WTC11 (cell line): ENCODE measurements at regions not wholly inside any gene's neighbourhood (a gene's known extent, or its start where the extent isn't known, plus 50 kb on each side); places are given as distances from the start of the nearest gene placed in this dataset.

Experiments
- ATAC-seq: fragments of 200-7000 bp; cut with Tn5 transposase; 2 replicates; pipeline ENCODE4 v1.10.0; 2021; ENCODE audit warnings: mild to moderate bottlenecking, moderate library complexity
- CTCF ChIA-PET: fragments of 300-600 bp; sonication (Branson Sonifier 250); formaldehyde crosslinking; loops from one replicate; lab custom pipeline; 2021; ENCODE audit warnings: antibody characterized with exemption; lab: Charles Lee
- POLR2A ChIA-PET: fragments of 350-600 bp; sonication (Branson Sonifier 250); formaldehyde crosslinking; loops from one replicate; lab custom pipeline; 2021; ENCODE audit warnings: antibody characterized with exemption; lab: Charles Lee
- DNase-seq: peaks from one replicate; pipeline ENCODE4 v3.0.0; 2021; ENCODE audit warnings: low spot score
- H3K27ac Mint-ChIP-seq: 2 replicates; pipeline ENCODE4 v1.8.0; 2021; ENCODE audit warnings: mixed read lengths
- H3K27me3 Mint-ChIP-seq: 2 replicates; pipeline ENCODE4 v1.8.0; 2021; ENCODE audit warnings: low read depth, mild to moderate bottlenecking, moderate library complexity, mixed read lengths
- H3K36me3 Mint-ChIP-seq: 2 replicates; pipeline ENCODE4 v1.8.0; 2021; ENCODE audit warnings: mixed read lengths
- H3K4me1 Mint-ChIP-seq: 2 replicates; pipeline ENCODE4 v1.8.0; 2022; ENCODE audit warnings: mixed read lengths
- H3K4me3 Mint-ChIP-seq: 2 replicates; pipeline ENCODE4 v1.8.0; 2021; ENCODE audit warnings: mild to moderate bottlenecking, moderate library complexity, mixed read lengths
- H3K9me3 Mint-ChIP-seq: 2 replicates; pipeline ENCODE4 v1.8.0; 2021; ENCODE audit warnings: mixed read lengths
- ATF3 ChIP-seq: sonication (generic); formaldehyde crosslinking; conservative IDR thresholded peaks from 2 replicates; pipeline ENCODE4 v1.8.1; 2022; ENCODE audit warnings: mild to moderate bottlenecking, missing genetic modification reagents
- CBFB ChIP-seq: sonication (generic); formaldehyde crosslinking; IDR thresholded peaks from 2 replicates; pipeline ENCODE4 v1.8.1; 2022; ENCODE audit warnings: mild to moderate bottlenecking, low read depth, missing genetic modification reagents
- CDX4 ChIP-seq: fragments of 250-450 bp; sonication (Bioruptor Pico); IDR thresholded peaks from 2 replicates; pipeline ENCODE4 v1.9.0; 2021; ENCODE audit warnings: moderate library complexity, mild to moderate bottlenecking, inconsistent platforms, borderline replicate concordance
- GRHL2 ChIP-seq: fragments of 250-450 bp; sonication (Bioruptor Pico); IDR thresholded peaks from 2 replicates; pipeline ENCODE4 v1.8.0; 2022; ENCODE audit warnings: mild to moderate bottlenecking, moderate library complexity; ENCODE audit not compliant: insufficient replicate concordance, severe bottlenecking
- GTF2I ChIP-seq: fragments of 250-450 bp; sonication (Bioruptor Pico); conservative IDR thresholded peaks from 2 replicates; pipeline ENCODE4 v1.4.0; 2021; ENCODE audit warnings: mild to moderate bottlenecking
- NFE2L1 ChIP-seq: sonication (generic); formaldehyde crosslinking; IDR thresholded peaks from 2 replicates; pipeline ENCODE4 v1.8.1; 2023; ENCODE audit warnings: missing genetic modification reagents
- NFYB ChIP-seq: sonication (generic); formaldehyde crosslinking; conservative IDR thresholded peaks from 2 replicates; pipeline ENCODE4 v1.8.0; 2022; ENCODE audit warnings: low read depth, missing genetic modification reagents
- NR1H2 ChIP-seq: sonication (generic); formaldehyde crosslinking; IDR thresholded peaks from 2 replicates; pipeline ENCODE4 v1.9.0; 2021; ENCODE audit warnings: mild to moderate bottlenecking, moderate library complexity, missing genetic modification reagents
- NR3C1 ChIP-seq: sonication (generic); formaldehyde crosslinking; conservative IDR thresholded peaks from 2 replicates; pipeline ENCODE4 v1.8.1; 2023; ENCODE audit warnings: low read depth, mild to moderate bottlenecking, missing genetic modification reagents
- STAT6 ChIP-seq: sonication (generic); formaldehyde crosslinking; conservative IDR thresholded peaks from 2 replicates; pipeline ENCODE4 v1.8.1; 2023; ENCODE audit warnings: mild to moderate bottlenecking, low read depth, missing genetic modification reagents, moderate library complexity
- TEAD1 ChIP-seq: sonication (generic); formaldehyde crosslinking; IDR thresholded peaks from 2 replicates; pipeline ENCODE4 v1.8.0; 2022; ENCODE audit warnings: mild to moderate bottlenecking, missing genetic modification reagents
- TEAD4 ChIP-seq: sonication (generic); formaldehyde crosslinking; IDR thresholded peaks from 2 replicates; pipeline ENCODE4 v1.8.0; 2022; ENCODE audit warnings: mild to moderate bottlenecking, missing genetic modification reagents
- ZBTB21 ChIP-seq: sonication (generic); formaldehyde crosslinking; IDR thresholded peaks from 2 replicates; pipeline ENCODE4 v1.8.1; 2023; ENCODE audit warnings: mild to moderate bottlenecking, missing genetic modification reagents, borderline replicate concordance
- TF ChIP-seq, protein P1 (sequence below): sonication (generic); formaldehyde crosslinking; IDR thresholded peaks from 2 replicates; pipeline ENCODE4 v1.8.0; 2023; ENCODE audit warnings: mild to moderate bottlenecking, missing genetic modification reagents
- TF ChIP-seq, protein P2 (sequence below): sonication (generic); formaldehyde crosslinking; IDR thresholded peaks from 2 replicates; pipeline ENCODE4 v1.8.1; 2023; ENCODE audit warnings: mild to moderate bottlenecking, missing genetic modification reagents, borderline replicate concordance
- TF ChIP-seq, protein P3 (sequence below): sonication (generic); formaldehyde crosslinking; IDR thresholded peaks from 2 replicates; pipeline ENCODE4 v1.8.0; 2022; ENCODE audit warnings: mild to moderate bottlenecking, missing genetic modification reagents

DNA sequence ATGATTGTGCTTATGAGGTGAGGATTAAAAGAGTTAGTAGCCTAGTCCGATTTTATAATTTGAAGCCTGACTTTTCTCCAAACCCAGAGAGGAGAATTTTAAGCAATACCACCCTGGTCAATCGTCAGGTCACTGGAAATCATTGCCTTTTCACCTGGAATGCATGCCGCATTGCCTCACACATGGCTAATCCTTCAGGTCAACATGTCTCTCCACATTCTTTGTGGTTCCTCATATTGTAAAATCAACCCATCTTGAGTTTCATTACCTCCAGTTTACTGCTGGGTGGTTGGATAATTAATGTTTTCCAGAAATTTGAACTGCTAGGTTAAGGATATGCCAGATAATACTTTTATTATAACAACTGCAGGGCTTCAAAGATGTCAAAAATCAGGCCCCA lies 55.6 kb upstream of the SEMA3E start:
- no peak for TF ChIP-seq CBFB (CRISPR knock-in tag)
- TF ChIP-seq CDX4: no peak
- no peak for TF ChIP-seq TEAD1 (CRISPR knock-in tag)
- TF ChIP-seq NR1H2: no peak
- no peak for TF ChIP-seq GRHL2 (CRISPR knock-in tag)
- no peak for TF ChIP-seq GTF2I
- TF ChIP-seq STAT6 (CRISPR knock-in tag): no peak
- TF ChIP-seq ATF3 (CRISPR knock-in tag): no peak
- no peak for TF ChIP-seq NR3C1
- TF ChIP-seq, protein P1, sequence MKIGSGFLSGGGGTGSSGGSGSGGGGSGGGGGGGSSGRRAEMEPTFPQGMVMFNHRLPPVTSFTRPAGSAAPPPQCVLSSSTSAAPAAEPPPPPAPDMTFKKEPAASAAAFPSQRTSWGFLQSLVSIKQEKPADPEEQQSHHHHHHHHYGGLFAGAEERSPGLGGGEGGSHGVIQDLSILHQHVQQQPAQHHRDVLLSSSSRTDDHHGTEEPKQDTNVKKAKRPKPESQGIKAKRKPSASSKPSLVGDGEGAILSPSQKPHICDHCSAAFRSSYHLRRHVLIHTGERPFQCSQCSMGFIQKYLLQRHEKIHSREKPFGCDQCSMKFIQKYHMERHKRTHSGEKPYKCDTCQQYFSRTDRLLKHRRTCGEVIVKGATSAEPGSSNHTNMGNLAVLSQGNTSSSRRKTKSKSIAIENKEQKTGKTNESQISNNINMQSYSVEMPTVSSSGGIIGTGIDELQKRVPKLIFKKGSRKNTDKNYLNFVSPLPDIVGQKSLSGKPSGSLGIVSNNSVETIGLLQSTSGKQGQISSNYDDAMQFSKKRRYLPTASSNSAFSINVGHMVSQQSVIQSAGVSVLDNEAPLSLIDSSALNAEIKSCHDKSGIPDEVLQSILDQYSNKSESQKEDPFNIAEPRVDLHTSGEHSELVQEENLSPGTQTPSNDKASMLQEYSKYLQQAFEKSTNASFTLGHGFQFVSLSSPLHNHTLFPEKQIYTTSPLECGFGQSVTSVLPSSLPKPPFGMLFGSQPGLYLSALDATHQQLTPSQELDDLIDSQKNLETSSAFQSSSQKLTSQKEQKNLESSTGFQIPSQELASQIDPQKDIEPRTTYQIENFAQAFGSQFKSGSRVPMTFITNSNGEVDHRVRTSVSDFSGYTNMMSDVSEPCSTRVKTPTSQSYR (CRISPR knock-in tag): no peak
- no peak for TF ChIP-seq ZBTB21
- TF ChIP-seq TEAD4 (CRISPR knock-in tag): no peak
- TF ChIP-seq, protein P2, sequence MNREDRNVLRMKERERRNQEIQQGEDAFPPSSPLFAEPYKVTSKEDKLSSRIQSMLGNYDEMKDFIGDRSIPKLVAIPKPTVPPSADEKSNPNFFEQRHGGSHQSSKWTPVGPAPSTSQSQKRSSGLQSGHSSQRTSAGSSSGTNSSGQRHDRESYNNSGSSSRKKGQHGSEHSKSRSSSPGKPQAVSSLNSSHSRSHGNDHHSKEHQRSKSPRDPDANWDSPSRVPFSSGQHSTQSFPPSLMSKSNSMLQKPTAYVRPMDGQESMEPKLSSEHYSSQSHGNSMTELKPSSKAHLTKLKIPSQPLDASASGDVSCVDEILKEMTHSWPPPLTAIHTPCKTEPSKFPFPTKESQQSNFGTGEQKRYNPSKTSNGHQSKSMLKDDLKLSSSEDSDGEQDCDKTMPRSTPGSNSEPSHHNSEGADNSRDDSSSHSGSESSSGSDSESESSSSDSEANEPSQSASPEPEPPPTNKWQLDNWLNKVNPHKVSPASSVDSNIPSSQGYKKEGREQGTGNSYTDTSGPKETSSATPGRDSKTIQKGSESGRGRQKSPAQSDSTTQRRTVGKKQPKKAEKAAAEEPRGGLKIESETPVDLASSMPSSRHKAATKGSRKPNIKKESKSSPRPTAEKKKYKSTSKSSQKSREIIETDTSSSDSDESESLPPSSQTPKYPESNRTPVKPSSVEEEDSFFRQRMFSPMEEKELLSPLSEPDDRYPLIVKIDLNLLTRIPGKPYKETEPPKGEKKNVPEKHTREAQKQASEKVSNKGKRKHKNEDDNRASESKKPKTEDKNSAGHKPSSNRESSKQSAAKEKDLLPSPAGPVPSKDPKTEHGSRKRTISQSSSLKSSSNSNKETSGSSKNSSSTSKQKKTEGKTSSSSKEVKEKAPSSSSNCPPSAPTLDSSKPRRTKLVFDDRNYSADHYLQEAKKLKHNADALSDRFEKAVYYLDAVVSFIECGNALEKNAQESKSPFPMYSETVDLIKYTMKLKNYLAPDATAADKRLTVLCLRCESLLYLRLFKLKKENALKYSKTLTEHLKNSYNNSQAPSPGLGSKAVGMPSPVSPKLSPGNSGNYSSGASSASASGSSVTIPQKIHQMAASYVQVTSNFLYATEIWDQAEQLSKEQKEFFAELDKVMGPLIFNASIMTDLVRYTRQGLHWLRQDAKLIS (CRISPR knock-in tag): no peak
- no peak for TF ChIP-seq NFE2L1 (CRISPR knock-in tag)
- TF ChIP-seq NFYB (CRISPR knock-in tag): no peak
- TF ChIP-seq, protein P3, sequence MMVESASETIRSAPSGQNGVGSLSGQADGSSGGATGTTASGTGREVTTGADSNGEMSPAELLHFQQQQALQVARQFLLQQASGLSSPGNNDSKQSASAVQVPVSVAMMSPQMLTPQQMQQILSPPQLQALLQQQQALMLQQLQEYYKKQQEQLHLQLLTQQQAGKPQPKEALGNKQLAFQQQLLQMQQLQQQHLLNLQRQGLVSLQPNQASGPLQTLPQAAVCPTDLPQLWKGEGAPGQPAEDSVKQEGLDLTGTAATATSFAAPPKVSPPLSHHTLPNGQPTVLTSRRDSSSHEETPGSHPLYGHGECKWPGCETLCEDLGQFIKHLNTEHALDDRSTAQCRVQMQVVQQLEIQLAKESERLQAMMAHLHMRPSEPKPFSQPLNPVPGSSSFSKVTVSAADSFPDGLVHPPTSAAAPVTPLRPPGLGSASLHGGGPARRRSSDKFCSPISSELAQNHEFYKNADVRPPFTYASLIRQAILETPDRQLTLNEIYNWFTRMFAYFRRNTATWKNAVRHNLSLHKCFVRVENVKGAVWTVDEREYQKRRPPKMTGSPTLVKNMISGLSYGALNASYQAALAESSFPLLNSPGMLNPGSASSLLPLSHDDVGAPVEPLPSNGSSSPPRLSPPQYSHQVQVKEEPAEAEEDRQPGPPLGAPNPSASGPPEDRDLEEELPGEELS (CRISPR knock-in tag): no peak
- peaks cover 12% of the 10 kb centered on the region for H3K36me3 Mint-ChIP-seq
- ChIA-PET POLR2A (no interaction called here), CTCF (no interaction called here)
- peaks cover 7% of the 10 kb centered on the region for H3K27me3 Mint-ChIP-seq
- peaks cover 3% of the 10 kb centered on the region; the same call in 1 of the 2 replicates for H3K4me1 Mint-ChIP-seq
- ATAC-seq (no peak), DNase-seq (no peak)
- no peak overlapping the region for H3K27ac Mint-ChIP-seq
- H3K9me3 Mint-ChIP-seq: peaks cover 15% of the 10 kb centered on the region
- H3K4me3 Mint-ChIP-seq: no peak overlapping the region
